ENCODE measurements at regions not wholly inside any gene's neighbourhood (a gene's known extent, or its start where the extent isn't known, plus 50 kb on each side); places are given as distances from the start of the nearest gene placed in this dataset.
A peak's percentile ranks its signal among the peaks of the same experiment; 100 is the strongest.

DNA sequence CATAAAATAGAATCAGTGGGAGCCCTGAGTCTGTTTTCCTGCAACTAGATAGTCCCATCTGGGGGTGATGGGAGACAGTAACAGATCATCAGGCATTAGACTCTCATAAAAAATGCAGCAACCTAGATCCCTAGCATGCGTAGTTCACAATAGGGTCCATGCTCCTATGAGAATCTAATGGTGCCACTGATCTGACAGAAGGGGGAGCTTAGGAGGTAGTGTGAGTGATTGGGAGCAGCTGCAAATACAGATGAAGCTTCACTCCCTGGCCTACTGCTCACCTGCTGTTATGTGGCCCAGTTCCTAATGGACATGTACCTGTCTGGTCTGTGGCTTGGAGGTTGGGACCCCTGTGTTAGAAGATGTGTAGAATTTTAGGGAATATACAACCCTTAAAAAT is 904.5 kb upstream of the EPHA7 start:
- intact Hi-C loops (cut with DNase I; ENCODE audit: low total_unique reads): no loop called here
- 74 to 100% (median 87%) methylated on average over 1 of the region's 1 CpG for WGBS, 5 donors
- Histone ChIP-seq H3K4me1 (no peaks in the 10 kb centered on the region), H3K4me3 (no peak overlapping the region), H3K27me3 (no peaks in the 10 kb centered on the region), H3K27ac (no peak overlapping the region), H3K9me3 (no peaks in the 10 kb centered on the region), H3K36me3 (no peaks in the 10 kb centered on the region)
- TF ChIP-seq EP300 (IDR thresholded peaks at IDR 0.05): no peak
- TF ChIP-seq POLR2AphosphoS5 (IDR thresholded peaks at IDR 0.05): no peak
- TF ChIP-seq POLR2A (IDR thresholded peaks at IDR 0.05): no peak
- TF ChIP-seq, protein P1, sequence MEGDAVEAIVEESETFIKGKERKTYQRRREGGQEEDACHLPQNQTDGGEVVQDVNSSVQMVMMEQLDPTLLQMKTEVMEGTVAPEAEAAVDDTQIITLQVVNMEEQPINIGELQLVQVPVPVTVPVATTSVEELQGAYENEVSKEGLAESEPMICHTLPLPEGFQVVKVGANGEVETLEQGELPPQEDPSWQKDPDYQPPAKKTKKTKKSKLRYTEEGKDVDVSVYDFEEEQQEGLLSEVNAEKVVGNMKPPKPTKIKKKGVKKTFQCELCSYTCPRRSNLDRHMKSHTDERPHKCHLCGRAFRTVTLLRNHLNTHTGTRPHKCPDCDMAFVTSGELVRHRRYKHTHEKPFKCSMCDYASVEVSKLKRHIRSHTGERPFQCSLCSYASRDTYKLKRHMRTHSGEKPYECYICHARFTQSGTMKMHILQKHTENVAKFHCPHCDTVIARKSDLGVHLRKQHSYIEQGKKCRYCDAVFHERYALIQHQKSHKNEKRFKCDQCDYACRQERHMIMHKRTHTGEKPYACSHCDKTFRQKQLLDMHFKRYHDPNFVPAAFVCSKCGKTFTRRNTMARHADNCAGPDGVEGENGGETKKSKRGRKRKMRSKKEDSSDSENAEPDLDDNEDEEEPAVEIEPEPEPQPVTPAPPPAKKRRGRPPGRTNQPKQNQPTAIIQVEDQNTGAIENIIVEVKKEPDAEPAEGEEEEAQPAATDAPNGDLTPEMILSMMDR (IDR thresholded peaks at IDR 0.05): no peak
- DNase-seq: peak in 1 of 2 donors; percentile 3

DNA sequence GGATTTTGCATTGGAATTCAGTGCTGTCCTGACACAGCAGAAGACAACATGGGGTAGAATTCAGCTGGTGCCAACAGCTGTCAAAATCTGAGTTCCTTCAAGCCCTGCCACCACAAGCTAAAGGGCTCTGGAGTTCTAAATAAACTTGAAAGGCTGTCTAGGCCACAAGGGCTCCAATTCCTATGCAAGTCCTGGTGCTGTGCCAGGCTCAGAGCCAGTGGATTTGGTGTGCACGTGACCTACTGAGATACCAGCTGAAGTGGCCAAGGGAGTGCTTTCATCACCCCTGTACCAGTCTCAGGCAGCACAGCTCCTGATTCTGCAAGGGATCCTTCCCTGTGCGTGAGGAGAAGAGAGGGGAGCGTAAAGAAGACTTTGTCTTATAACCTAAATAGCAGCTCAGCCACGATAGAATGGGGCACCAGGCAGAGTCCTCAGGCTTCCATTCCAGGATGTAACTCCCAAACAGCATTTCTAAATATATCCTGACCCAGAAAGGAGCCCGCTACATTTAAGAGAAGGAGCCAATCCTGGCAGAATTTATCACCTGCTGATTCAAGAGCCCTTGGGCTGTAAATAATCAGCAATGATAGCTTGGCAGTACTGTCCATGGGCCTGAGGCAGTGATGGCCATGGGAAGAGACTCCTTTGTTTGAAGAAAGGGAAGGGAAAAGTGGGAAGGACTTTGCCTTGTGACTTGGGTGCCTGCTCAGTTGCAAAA is 881.2 kb upstream of the EPHA7 start:
- no peak for TF ChIP-seq POLR2AphosphoS5 (IDR thresholded peaks at IDR 0.05)
- Histone ChIP-seq H3K4me3 (no peak overlapping the region), H3K27me3 (no peaks in the 10 kb centered on the region), H3K27ac (no peak overlapping the region), H3K9me3 (no peaks in the 10 kb centered on the region), H3K4me1 (no peaks in the 10 kb centered on the region), H3K36me3 (no peaks in the 10 kb centered on the region)
- intact Hi-C loops (cut with DNase I; ENCODE audit: low total_unique reads): no loop called here
- WGBS, 5 donors: 68 to 80% (median 74%) methylated on average over 5 of the region's 5 CpGs
- no peak for DNase-seq

DNA sequence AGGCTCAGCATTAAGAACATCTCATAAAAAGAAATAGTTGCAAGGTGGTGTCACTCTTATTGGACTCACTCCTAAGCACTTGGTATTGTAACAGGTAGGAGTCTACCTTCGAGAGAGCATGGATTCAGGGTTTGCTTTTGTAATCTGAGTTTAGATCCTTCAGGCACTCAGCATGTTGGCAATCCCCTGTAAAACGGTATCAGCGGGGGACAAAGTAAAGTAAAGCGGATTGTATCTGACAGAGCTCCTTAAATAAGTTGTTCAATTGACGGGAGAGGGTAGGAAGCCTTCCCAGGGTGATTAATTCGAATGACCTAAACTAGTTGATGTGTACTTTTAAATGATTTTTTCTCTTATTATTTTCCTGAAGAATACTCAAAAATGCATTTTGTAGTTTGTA is 869.8 kb upstream of the EPHA7 start:
- WGBS, 5 donors: 66 to 72% (median 68%) methylated on average over 6 of the region's 6 CpGs
- H3K27ac ChIP-seq: no peak overlapping the region

DNA sequence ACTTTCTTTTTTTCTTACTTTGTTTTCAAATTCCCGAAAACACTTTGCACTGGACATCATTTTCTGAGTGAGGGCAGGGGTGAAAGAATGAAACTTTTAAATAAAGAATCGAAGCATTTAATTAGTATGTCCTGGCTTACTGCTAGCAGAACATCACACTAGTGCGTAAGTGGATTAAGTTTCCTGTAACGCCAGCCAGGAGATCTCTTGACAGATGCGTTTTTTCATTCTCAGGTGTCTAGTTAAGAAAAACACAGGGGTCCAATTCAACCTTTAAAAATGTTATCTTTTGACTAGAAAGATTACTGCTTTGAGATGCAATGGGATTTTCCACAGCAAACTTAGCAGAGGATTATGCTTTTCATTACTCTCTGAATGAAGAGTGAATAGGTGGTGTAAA is 858.8 kb upstream of the EPHA7 start:
- 49 to 65% (median 56%) methylated on average over 5 of the region's 5 CpGs for WGBS, 5 donors
- H3K36me3 ChIP-seq: no peaks in the 10 kb centered on the region
- no peaks in the 10 kb centered on the region for H3K27me3 ChIP-seq
- no peak overlapping the region for H3K4me3 ChIP-seq
- H3K9me3 ChIP-seq: no peaks in the 10 kb centered on the region
- DNase-seq: no peak
- TF ChIP-seq POLR2AphosphoS5 (IDR thresholded peaks at IDR 0.05): no peak
- no peak for TF ChIP-seq POLR2A (IDR thresholded peaks at IDR 0.05)
- no peak overlapping the region for H3K27ac ChIP-seq
- H3K4me1 ChIP-seq: no peaks in the 10 kb centered on the region
- intact Hi-C loops (cut with DNase I; ENCODE audit: low total_unique reads): no loop called here

More for the DNA sequence above, 869.8 kb upstream of the EPHA7 start:
- DNase-seq: no peak
- TF ChIP-seq, protein P1 (IDR thresholded peaks at IDR 0.05): no peak
- TF ChIP-seq POLR2A (IDR thresholded peaks at IDR 0.05) (no peak), EP300 (IDR thresholded peaks at IDR 0.05) (no peak), POLR2AphosphoS5 (IDR thresholded peaks at IDR 0.05) (no peak)
- Histone ChIP-seq H3K4me1 (no peaks in the 10 kb centered on the region), H3K4me3 (no peak overlapping the region), H3K36me3 (no peaks in the 10 kb centered on the region), H3K27me3 (no peaks in the 10 kb centered on the region), H3K9me3 (no peaks in the 10 kb centered on the region)
- intact Hi-C loops (cut with DNase I; ENCODE audit: low total_unique reads): no loop called here

DNA sequence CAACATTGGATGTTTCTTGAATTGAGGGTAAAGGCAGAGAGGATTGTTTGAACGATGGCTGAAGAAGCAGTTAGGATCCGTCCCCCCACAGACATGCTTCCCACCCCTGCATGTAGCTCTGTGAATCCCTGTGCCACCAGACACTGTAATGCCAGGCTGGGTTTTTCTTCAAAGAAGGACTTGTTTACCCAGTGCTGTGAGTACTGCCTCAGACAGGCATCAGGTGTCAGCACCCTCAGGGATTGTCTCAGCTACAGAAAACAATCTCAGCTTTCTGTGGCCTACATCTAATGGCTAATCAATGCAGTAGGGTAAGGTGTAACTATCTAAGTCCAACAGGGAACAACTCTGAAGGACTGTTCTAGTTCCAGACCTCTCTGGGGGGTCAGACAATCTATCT is 853.0 kb upstream of the EPHA7 start:
- Histone ChIP-seq H3K4me1 (no peaks in the 10 kb centered on the region), H3K4me3 (no peak overlapping the region), H3K9me3 (no peaks in the 10 kb centered on the region), H3K36me3 (no peaks in the 10 kb centered on the region), H3K27me3 (no peaks in the 10 kb centered on the region), H3K27ac (no peak overlapping the region)
- 41 to 86% (median 70%) methylated on average over 2 of the region's 2 CpGs for WGBS, 5 donors
- intact Hi-C loops (cut with DNase I; ENCODE audit: low total_unique reads): no loop called here
- TF ChIP-seq POLR2AphosphoS5 (IDR thresholded peaks at IDR 0.05): no peak
- TF ChIP-seq POLR2A (IDR thresholded peaks at IDR 0.05): no peak
- no peak for TF ChIP-seq EP300 (IDR thresholded peaks at IDR 0.05)
- DNase-seq: no peak
